Liver (tissue), 7 donors: ENCODE measurements at regions not wholly inside any gene's neighbourhood (a gene's known extent, or its start where the extent isn't known, plus 50 kb on each side); places are given as distances from the start of the nearest gene placed in this dataset.

ENCODE experiments used
- DNase-seq: peaks from one replicate; pipeline ENCODE4 v3.0.0-alpha.2; 2017; ENCODE audit warnings: low spot score
- H3K27ac ChIP-seq, 2 donors: one replicate each; pipeline ENCODE4 v1.7.0; 2013; ENCODE audit warnings: inconsistent platforms in 2 of 2, low read length in 2 of 2, control low read depth in 1 of 2, low read depth in 1 of 2, mild to moderate bottlenecking in 1 of 2
- H3K27me3 ChIP-seq, 4 donors: one replicate each; pipeline versions ENCODE4 v1.6.1 to v1.7.0; 2013; ENCODE audit warnings: low read length in 3 of 4, inconsistent platforms in 1 of 4, mild to moderate bottlenecking in 1 of 4, moderate library complexity in 1 of 4; ENCODE audit not compliant: control insufficient read depth in 4 of 4, insufficient read depth in 4 of 4
- H3K36me3 ChIP-seq, 4 donors: one replicate each; pipeline versions ENCODE4 v1.6.1 to v1.7.0; 2013; ENCODE audit warnings: low read length in 3 of 4, mild to moderate bottlenecking in 3 of 4, low read depth in 1 of 4, moderate library complexity in 1 of 4; ENCODE audit not compliant: control insufficient read depth in 4 of 4, insufficient read depth in 3 of 4
- H3K4me1 ChIP-seq, 4 donors: one replicate each; pipeline versions ENCODE4 v1.6.1 to v1.7.0; 2013; ENCODE audit warnings: low read length in 3 of 4, mild to moderate bottlenecking in 3 of 4, moderate library complexity in 1 of 4; ENCODE audit not compliant: control insufficient read depth in 4 of 4, insufficient read depth in 4 of 4
- H3K4me3 ChIP-seq, 3 donors: one replicate each; pipeline versions ENCODE4 v1.6.1 to v1.7.0; 2013; ENCODE audit warnings: low read length in 3 of 3, control low read depth in 1 of 3, low read depth in 1 of 3, mild to moderate bottlenecking in 1 of 3
- H3K9ac ChIP-seq, 2 donors: one replicate each; pipeline ENCODE4 v1.7.0; 2013; ENCODE audit warnings: low read length in 2 of 2, mild to moderate bottlenecking in 2 of 2, moderate library complexity in 2 of 2, control low read depth in 1 of 2, low read depth in 1 of 2
- H3K9me3 ChIP-seq, 4 donors: one replicate each; pipeline versions ENCODE4 v1.6.1 to v1.7.0; 2013; ENCODE audit warnings: low read length in 3 of 4; ENCODE audit not compliant: control insufficient read depth in 4 of 4
- EGR1 ChIP-seq, 2 donors: IDR thresholded peaks; 2 replicates each; pipeline ENCODE4 v1.6.1; 2016 to 2018; ENCODE audit warnings: antibody characterized with exemption in 2 of 2, low read depth in 2 of 2
- FOXA1 ChIP-seq: IDR thresholded peaks from 2 replicates; pipeline ENCODE4 v1.6.1; 2016; ENCODE audit warnings: antibody characterized with exemption
- FOXA2 ChIP-seq: IDR thresholded peaks from 2 replicates; pipeline ENCODE4 v1.6.1; 2016; ENCODE audit warnings: antibody characterized with exemption
- GABPA ChIP-seq, 2 donors: IDR thresholded peaks in 1 of 2; conservative IDR thresholded peaks in 1 of 2; 2 replicates each; pipeline ENCODE4 v1.6.1; 2016; ENCODE audit warnings: antibody characterized with exemption in 2 of 2, mild to moderate bottlenecking in 1 of 2, moderate library complexity in 1 of 2
- HNF4A ChIP-seq, 2 donors: conservative IDR thresholded peaks; 2 replicates each; pipeline ENCODE4 v1.6.1; 2016; ENCODE audit warnings: antibody characterized with exemption in 2 of 2, mild to moderate bottlenecking in 2 of 2
- HNF4G ChIP-seq: IDR thresholded peaks from 2 replicates; pipeline ENCODE4 v1.6.1; 2016; ENCODE audit warnings: antibody characterized with exemption
- JUND ChIP-seq, 2 donors: IDR thresholded peaks; 2 replicates each; pipeline ENCODE4 v1.6.1; 2016; ENCODE audit warnings: antibody characterized with exemption in 2 of 2
- NR2F2 ChIP-seq: IDR thresholded peaks from 2 replicates; pipeline ENCODE4 v1.6.1; 2016; ENCODE audit warnings: antibody characterized with exemption
- RAD21 ChIP-seq, 2 donors: IDR thresholded peaks; 2 replicates each; pipeline ENCODE4 v1.6.1; 2016; ENCODE audit warnings: antibody characterized with exemption in 2 of 2, mild to moderate bottlenecking in 2 of 2
- RXRA ChIP-seq, 2 donors: IDR thresholded peaks; 2 replicates each; pipeline ENCODE4 v1.6.1; 2017 to 2018; ENCODE audit warnings: antibody characterized with exemption in 2 of 2, mild to moderate bottlenecking in 1 of 2
- SP1 ChIP-seq: IDR thresholded peaks from 2 replicates; pipeline ENCODE4 v1.6.1; 2018; ENCODE audit warnings: antibody characterized with exemption, mild to moderate bottlenecking
- TAF1 ChIP-seq: conservative IDR thresholded peaks from 2 replicates; pipeline ENCODE4 v1.6.1; 2016; ENCODE audit warnings: antibody characterized with exemption, mild to moderate bottlenecking
- ZBTB33 ChIP-seq: IDR thresholded peaks from 2 replicates; pipeline ENCODE4 v1.6.1; 2016; ENCODE audit warnings: antibody characterized with exemption
- WGBS: extraction: QIAGEN DNeasy Blood & Tissue Kit; methylation state at CpG from one replicate; pipeline ENCODE4 v1.1.7; 2013; 5-methylcytosine and 5-hydroxymethylcytosine counted together
- TF ChIP-seq, protein P1 (sequence below): IDR thresholded peaks from 2 replicates; pipeline ENCODE4 v1.6.1; 2016; ENCODE audit warnings: antibody characterized with exemption
- donor health status: healthy.
- donor health status: healthy.
- donor health status: healthy.
- donor health status: healthy.

DNA sequence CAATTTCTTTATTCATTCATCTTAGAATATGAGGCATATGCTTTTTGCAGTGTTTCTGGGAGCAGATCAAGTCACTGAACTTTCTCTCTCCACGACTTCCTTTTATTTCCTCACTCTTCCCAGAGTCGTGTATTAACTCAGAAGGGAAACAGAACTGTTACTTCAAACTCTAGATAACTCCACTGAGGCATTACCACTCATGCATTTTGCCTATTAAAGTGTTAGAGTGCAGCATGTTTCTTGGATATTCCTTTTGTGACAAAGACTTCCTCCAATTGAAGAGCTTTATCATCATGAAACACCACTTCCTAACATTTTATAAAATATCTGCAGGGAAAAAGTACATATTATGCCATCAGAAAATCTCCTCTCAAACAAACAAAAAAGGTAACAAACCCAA lies 797.4 kb upstream of the COBL start:
- WGBS = 24% methylated on average over 2 of the region's 2 CpGs
- no peak overlapping the region for H3K9ac ChIP-seq
- H3K36me3 ChIP-seq = no peaks in the 10 kb centered on the region
- no peak for DNase-seq
- no peak overlapping the region for H3K4me3 ChIP-seq
- no peaks in the 10 kb centered on the region for H3K4me1 ChIP-seq
- H3K9me3 ChIP-seq = no peaks in the 10 kb centered on the region
- no peak overlapping the region for H3K27ac ChIP-seq
- TF ChIP-seq FOXA1 = no peak
- TF ChIP-seq NR2F2 = peak; percentile 42
- TF ChIP-seq HNF4G = no peak
- H3K27me3 ChIP-seq = no peaks in the 10 kb centered on the region

- 65% methylated on average over 5 of the region's 5 CpGs for WGBS
- Histone ChIP-seq H3K27me3 (no peaks in the 10 kb centered on the region), H3K27ac (no peak overlapping the region), H3K4me1 (no peaks in the 10 kb centered on the region), H3K9me3 (no peaks in the 10 kb centered on the region), H3K9ac (no peak overlapping the region), H3K36me3 (no peaks in the 10 kb centered on the region), H3K4me3 (no peak overlapping the region)
- TF ChIP-seq TAF1 (no peak), HNF4A (conservative IDR thresholded peaks at IDR 0.05) (no peak), EGR1 (IDR thresholded peaks at IDR 0.05; ENCODE audit: low read depth in 2 of 2) (no peak), HNF4G (no peak), JUND (IDR thresholded peaks at IDR 0.05) (no peak), SP1 (no peak)
- TF ChIP-seq, protein P1, sequence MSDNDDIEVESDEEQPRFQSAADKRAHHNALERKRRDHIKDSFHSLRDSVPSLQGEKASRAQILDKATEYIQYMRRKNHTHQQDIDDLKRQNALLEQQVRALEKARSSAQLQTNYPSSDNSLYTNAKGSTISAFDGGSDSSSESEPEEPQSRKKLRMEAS = no peak
- no peak for DNase-seq
These were observed 790.7 kb upstream of the COBL start for GRCh38 chr7:52107355-52107754.

GRCh38 chr7:52095861-52096260 lies 779.3 kb upstream of the COBL start:
- TF ChIP-seq JUND (IDR thresholded peaks at IDR 0.05) = no peak
- TF ChIP-seq RXRA (IDR thresholded peaks at IDR 0.05) = no peak
- no peak for TF ChIP-seq FOXA1
- TF ChIP-seq RAD21 (IDR thresholded peaks at IDR 0.05) = no peak
- no peak for TF ChIP-seq GABPA (IDR thresholded peaks at IDR 0.05 in 1 of 2, conservative IDR thresholded peaks at IDR 0.05 in 1 of 2)
- TF ChIP-seq FOXA2 = no peak
- TF ChIP-seq SP1 = no peak
- no peak for TF ChIP-seq EGR1 (IDR thresholded peaks at IDR 0.05; ENCODE audit: low read depth in 2 of 2)
- no peaks in the 10 kb centered on the region for H3K4me1 ChIP-seq
- no peaks in the 10 kb centered on the region for H3K27me3 ChIP-seq
- no peak overlapping the region for H3K9ac ChIP-seq
- H3K27ac ChIP-seq = no peak overlapping the region
- H3K36me3 ChIP-seq = no peaks in the 10 kb centered on the region
- no peak overlapping the region for H3K4me3 ChIP-seq
- peaks cover 0 to 6% (median under 1%) of the 10 kb centered on the region in 4 donors for H3K9me3 ChIP-seq
- 75% methylated on average over 1 of the region's 1 CpG for WGBS
- no peak for DNase-seq

DNA sequence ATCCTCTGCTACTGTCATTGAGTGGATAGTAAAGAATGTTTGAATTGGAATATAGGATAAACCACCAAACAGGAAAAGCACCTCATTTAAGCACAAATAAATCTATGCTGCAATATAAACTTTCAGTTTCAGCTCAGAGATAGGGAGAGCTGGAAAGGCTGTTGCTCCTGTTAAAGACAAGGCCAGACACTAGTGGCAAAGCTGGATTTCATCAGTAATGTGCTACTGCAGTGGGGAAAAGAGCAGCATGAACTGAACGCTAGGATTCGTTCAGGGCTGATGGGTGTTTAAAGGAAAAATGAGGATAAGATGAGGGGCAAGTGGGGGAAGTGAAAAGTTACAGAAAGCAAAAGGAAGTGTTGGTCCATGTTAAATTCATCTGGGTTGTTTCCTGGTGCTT lies 775.4 kb upstream of the COBL start:
- Histone ChIP-seq H3K4me3 (no peak overlapping the region), H3K36me3 (no peaks in the 10 kb centered on the region), H3K4me1 (no peaks in the 10 kb centered on the region), H3K9me3 (peaks cover 0 to 6% (median 0%) of the 10 kb centered on the region in 4 donors), H3K27ac (no peak overlapping the region), H3K27me3 (peaks cover 0 to 4% (median 1%) of the 10 kb centered on the region in 4 donors), H3K9ac (no peak overlapping the region)
- WGBS = 63% methylated on average over 2 of the region's 2 CpGs
- no peak for DNase-seq
- no peak for TF ChIP-seq RXRA (IDR thresholded peaks at IDR 0.05)
- no peak for TF ChIP-seq SP1
- TF ChIP-seq ZBTB33 = no peak
